IPS-18c (cell line): ENCODE measurements at regions not wholly inside any gene's neighbourhood (a gene's known extent, or its start where the extent isn't known, plus 50 kb on each side); places are given as distances from the start of the nearest gene placed in this dataset.
"Not testable (repeated sequence)": the region's sequence is repeated elsewhere in the genome, so short reads cannot be mapped to it uniquely, and the experiment has no call there.

Experiments used
- H3K4me3 ChIP-seq: 2 replicates; pipeline ENCODE4 v1.7.0; 2013; ENCODE audit warnings: low read depth, mild to moderate bottlenecking, low read length, moderate library complexity; ENCODE audit not compliant: insufficient read depth
- H3K9me3 ChIP-seq: one replicate; pipeline ENCODE4 v1.6.1; 2013; ENCODE audit warnings: mild to moderate bottlenecking, low read length, moderate library complexity; ENCODE audit not compliant: control insufficient read depth, insufficient read depth

DNA sequence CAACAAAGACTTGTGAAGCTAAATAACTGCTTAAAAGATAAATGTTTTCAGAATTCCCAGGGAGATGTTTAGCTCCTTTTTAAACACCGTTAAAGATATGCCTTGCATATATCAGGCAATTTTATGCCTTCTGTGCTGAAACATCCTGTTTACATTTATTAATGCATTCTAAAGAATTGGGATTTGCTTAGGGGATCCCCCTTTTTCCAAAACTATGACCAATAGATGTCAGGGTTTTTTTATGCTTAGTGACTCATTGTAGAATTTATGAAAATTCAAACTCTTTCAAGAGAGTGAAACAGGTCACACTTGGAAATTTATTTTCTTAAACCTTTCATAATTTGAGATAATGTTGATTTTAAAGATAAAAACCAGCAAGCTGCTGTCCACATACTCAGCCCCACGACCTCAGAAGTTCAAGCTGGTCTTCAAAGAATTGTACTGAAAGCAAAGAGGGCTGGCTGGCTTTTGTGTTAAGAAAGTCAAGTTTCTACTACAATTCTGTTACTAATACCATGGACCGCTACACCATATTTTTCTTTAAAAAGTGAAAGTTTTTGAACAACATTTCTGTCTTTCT is 411.8 kb downstream of the ETV1 start:
- H3K9me3 ChIP-seq, result no peaks in the 10 kb centered on the region

DNA sequence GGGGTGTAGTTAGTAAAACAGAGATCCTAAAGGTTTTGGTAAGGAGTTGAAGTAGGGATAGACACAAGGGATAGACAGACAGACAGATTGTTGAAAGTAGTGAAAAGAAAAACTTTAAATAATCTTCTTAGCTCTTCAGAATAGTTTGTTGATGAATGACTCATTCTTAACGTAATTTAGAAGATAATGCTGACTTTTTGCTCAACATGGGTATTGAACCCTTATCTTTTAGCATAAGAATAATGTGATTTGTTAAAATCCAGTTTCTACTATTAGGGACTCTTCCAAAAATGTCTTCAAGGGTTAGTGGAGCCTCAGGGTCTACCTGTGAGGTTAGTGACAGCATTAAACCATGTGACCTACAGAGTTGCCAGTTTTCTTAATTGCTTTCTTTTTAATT is 411.2 kb downstream of the ETV1 start:
- Histone ChIP-seq H3K4me3 (no peak overlapping the region), H3K9me3 (no peaks in the 10 kb centered on the region)

More for the DNA sequence above, 411.8 kb downstream of the ETV1 start:
- H3K4me3 ChIP-seq, result no peak overlapping the region

DNA sequence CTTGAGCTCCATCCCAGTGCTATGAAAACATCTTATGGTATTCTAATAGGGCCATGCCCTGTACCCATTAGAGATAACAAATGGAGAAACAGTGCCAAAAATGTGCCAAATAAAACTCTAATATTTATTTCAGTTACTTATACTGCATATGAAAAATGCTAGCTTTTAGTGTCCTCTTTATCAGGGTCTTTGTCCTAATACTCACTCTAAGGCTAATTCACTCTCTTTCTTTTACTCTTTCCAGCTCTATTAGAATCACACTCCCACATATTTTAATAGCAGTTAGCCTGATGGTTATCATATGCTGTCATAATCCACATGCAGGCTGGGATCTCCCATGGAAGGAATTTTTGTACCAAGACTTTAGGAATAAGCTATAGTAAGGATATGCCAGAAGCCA is 408.4 kb downstream of the ETV1 start:
- Histone ChIP-seq H3K9me3 (no peaks in the 10 kb centered on the region), H3K4me3 (no peak overlapping the region)

GRCh38 chr7:13593854-13594253 is 395.6 kb downstream of the ETV1 start:
- H3K9me3 ChIP-seq, result peaks cover 5% of the 10 kb centered on the region

GRCh38 chr7:13602036-13602435 is 387.4 kb downstream of the ETV1 start:
- no peaks in the 10 kb centered on the region for H3K9me3 ChIP-seq
- H3K4me3 ChIP-seq, result no peak overlapping the region

More at GRCh38 chr7:13593854-13594253, 395.6 kb downstream of the ETV1 start:
- no peak overlapping the region for H3K4me3 ChIP-seq

- Histone ChIP-seq H3K4me3 (no peak overlapping the region), H3K9me3 (peaks cover 5% of the 10 kb centered on the region)
Observed at GRCh38 chr7:13603016-13603415, 386.4 kb downstream of the ETV1 start.

- no peak overlapping the region for H3K4me3 ChIP-seq
- peaks cover 5% of the 10 kb centered on the region for H3K9me3 ChIP-seq
Observed at GRCh38 chr7:13603661-13604060, 385.8 kb downstream of the ETV1 start.

DNA sequence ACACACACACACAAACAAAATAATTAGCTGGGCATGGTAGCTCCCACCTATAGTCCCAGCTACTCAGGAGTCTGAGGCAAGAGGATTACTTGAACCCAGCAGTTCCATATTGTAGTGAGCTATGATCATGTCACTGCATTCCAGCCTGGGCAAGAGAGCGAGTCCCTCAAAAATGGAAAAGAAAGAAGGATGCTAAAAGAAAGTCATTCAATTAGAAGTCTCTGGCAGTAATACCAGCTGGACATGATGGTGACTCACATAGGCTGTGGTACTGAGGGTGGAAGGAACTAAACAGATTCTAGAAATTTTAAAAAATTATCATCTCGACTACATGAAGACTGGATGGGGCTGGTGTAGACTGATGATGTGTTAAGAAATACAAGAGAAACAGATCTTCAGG is 385.3 kb downstream of the ETV1 start:
- no peak overlapping the region for H3K4me3 ChIP-seq
- peaks cover 5% of the 10 kb centered on the region for H3K9me3 ChIP-seq

DNA sequence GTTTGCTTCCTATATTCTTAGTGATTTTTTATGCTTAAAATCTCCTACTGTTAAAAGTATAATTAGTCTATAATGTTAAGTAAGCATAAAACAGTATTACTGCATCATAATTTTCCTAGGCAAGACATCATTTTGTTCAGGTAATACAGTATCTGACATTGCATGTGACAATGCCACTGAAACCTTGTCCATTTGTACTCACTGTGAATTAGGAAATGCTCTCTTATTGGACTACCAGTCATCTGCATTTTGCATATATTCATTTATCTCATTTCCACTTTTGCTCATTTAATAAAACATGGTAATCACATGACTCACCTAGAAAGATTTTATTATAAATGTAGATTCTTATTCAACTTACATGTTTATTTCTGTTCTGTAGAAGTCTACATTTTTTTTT is 379.1 kb downstream of the ETV1 start:
- H3K9me3 ChIP-seq, result peaks cover 5% of the 10 kb centered on the region
- H3K4me3 ChIP-seq, result no peak overlapping the region

DNA sequence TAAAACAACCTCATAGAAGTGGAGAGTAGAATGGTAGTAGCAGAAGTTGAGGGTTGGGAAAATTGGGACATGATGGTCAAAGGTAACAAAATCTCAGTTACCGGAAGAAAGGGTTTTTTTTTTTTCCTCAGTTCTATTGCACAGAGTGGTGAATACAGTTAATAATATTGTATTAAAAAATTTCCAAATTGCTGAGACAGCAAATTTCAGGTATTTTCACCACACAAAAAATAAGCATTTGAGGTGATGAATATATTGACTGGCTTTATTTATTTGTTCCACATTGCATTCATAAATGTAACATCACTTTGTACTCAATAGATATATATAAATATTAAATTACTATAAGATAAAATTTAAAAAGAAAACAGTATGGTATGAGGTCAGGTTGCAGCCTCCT is 373.8 kb downstream of the ETV1 start:
- Histone ChIP-seq H3K9me3 (no peaks in the 10 kb centered on the region), H3K4me3 (no peak overlapping the region)

- H3K9me3 ChIP-seq, result no peaks in the 10 kb centered on the region
- H3K4me3 ChIP-seq, result no peak overlapping the region
Observed at GRCh38 chr7:13627455-13627854, 362.0 kb downstream of the ETV1 start.

DNA sequence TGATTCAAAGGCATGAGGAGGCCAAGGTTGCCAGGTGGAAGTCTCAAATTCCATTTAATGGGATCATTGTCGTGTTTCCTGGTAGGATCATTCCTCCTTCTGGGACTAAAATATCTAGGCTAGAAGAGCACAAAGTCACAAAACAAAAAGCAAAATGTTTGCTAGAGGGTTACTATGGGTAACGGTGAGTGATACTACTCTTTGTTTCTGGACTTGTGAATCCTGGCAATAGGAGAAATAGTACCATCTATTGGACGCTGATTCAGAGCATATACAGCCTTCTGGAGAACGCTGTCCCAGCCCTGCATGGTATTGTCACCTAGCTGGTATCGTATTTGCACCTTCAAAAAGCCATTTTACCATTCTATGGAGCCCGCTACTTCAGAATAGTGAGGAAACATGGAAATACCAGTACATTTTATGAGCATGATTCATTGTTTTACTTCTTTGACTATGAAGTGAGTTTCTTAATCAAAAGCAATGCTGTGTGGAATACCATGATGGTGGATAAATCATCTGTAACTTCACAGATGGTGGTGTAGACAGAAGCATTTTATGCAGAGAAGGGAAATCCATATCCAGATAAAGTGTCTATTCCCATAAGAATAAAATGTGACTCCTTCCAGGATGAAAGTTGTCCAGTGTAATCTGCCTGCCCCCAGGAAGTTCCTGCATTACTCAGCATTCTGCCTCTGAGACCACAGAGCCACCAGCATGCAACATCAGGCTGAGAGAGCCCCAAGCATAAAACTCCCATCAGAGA is 361.0 kb downstream of the ETV1 start:
- Histone ChIP-seq H3K4me3 (no peak overlapping the region), H3K9me3 (no peaks in the 10 kb centered on the region)

DNA sequence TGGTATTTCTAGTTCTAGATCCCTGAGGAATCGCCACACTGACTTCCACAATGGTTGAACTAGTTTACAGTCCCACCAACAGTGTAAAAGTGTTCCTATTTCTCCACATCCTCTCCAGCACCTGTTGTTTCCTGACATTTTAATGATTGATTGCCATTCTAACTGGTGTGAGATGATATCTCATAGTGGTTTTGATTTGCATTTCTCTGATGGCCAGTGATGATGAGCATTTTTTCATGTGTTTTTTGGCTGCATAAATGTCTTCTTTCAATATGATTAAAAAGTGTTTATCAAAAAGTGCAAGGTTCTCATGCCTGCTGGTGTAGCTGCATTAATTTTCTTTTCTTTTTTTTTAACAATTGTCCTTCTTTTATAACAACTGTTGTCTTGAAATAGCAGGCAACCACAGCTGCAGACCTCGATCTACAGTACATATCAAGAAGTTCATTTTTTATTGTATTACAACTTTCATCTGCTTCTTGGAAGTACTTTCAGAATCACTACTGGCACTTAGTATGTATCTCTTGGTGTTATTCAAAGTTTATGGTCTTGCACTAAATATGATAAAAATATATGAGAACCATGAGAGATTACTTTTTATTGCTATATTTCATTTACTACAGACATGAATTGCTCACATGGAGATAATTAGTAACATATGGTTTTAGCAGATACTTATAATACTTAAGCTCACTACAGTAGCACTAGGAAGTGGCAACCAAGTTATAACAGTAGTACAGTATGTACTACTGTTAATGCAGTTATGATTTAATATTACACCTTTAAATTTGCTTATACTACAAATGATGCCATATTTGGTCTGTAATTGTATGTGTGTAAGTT is 358.0 kb downstream of the ETV1 start:
- not testable (repeated sequence) for H3K9me3 ChIP-seq, H3K4me3 ChIP-seq

- Histone ChIP-seq H3K4me3 (no peak overlapping the region), H3K9me3 (no peaks in the 10 kb centered on the region)
Observed at GRCh38 chr7:13633857-13634256, 355.6 kb downstream of the ETV1 start.

- Histone ChIP-seq H3K4me3 (no peak overlapping the region), H3K9me3 (no peaks in the 10 kb centered on the region)
Observed at GRCh38 chr7:13639396-13639795, 350.1 kb downstream of the ETV1 start.

DNA sequence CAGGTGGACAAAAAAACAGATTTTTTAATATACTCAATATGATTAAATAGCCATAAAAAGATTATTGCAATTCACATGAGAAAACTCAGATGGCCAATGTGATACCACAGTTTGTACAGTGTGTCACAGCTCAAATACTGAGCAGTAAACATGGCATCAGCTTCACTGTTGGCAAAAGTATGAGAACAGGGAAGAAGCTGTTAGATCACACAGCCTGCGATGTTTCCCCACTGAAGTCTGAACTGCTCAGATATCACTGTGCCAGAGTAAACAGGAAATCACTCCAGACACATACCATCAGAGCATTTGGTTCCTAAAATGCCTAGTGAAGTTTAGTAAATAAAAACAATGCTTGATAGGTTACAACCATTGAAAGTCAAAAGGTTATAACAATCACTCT is 347.8 kb downstream of the ETV1 start:
- Histone ChIP-seq H3K4me3 (no peak overlapping the region), H3K9me3 (no peaks in the 10 kb centered on the region)

DNA sequence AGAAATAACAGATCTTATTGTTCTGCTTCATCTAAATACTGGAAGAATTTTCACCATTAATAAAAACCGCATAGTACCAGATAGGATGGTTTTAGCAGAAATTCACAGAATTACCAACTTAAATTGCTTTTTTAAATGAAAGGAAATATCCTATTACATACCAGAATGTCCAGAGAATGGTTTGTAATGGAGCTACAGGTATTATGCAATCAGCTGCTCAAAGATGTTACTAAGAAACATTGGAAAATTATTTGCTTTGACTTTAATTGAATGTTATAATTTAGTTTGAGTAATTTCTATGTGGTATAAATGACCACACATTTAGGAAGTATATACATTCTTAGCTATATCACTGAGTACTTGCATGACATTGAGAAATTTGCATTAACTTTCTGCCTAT is 338.3 kb downstream of the ETV1 start:
- Histone ChIP-seq H3K4me3 (no peak overlapping the region), H3K9me3 (peaks cover 2% of the 10 kb centered on the region)

DNA sequence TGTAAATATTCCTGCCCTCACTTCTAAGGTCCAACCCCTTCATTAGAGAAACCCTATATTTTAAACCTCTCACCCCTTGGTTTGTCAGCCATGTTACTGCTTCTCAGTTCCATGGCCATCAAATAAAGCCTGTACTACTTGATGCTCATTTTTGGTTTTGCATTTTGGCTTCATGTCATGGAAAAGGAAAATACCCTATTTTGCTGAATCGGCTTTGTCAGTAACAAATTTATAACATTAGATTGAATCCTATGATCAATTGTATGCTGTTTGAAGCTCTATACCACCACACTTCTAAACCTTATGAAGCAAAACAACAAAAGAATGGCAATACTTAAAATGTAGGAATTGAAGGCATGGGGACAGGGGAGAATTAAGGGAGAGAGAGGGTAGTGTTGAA is 333.1 kb downstream of the ETV1 start:
- no peak overlapping the region for H3K4me3 ChIP-seq
- no peaks in the 10 kb centered on the region for H3K9me3 ChIP-seq
